SH-SY5Y (cell line): ENCODE measurements at regions not wholly inside any gene's neighbourhood (a gene's known extent, or its start where the extent isn't known, plus 50 kb on each side); places are given as distances from the start of the nearest gene placed in this dataset.

ENCODE experiments used
- GATA2 ChIP-seq: IDR thresholded peaks from 2 replicates; pipeline ENCODE4 v1.6.1; 2011; ENCODE audit warnings: mild to moderate bottlenecking, low read depth, low read length
- GATA3 ChIP-seq: IDR thresholded peaks from 2 replicates; pipeline ENCODE4 v1.6.1; 2011; ENCODE audit warnings: low read depth, mild to moderate bottlenecking, low read length, moderate library complexity

- TF ChIP-seq GATA3 (no peak), GATA2 (no peak)
These were observed 127.6 kb upstream of the SERPINE2 start for GRCh38 chr2:224166654-224167053.
